Progenitor cell of endocrine pancreas (in vitro differentiated cells): ENCODE measurements at regions not wholly inside any gene's neighbourhood (a gene's known extent, or its start where the extent isn't known, plus 50 kb on each side); places are given as distances from the start of the nearest gene placed in this dataset.

Experiments
- DNase-seq: peaks from one replicate; pipeline ENCODE4 v3.0.0; 2021; ENCODE audit warnings: low spot score; ENCODE audit not compliant: unreplicated experiment
- H3K27ac Mint-ChIP-seq: 2 replicates; pipeline ENCODE4 v1.8.0; 2021; ENCODE audit warnings: mild to moderate bottlenecking, moderate library complexity, mixed read lengths
- H3K27me3 Mint-ChIP-seq: 2 replicates; pipeline ENCODE4 v1.8.0; 2021; ENCODE audit warnings: mixed read lengths
- H3K36me3 Mint-ChIP-seq: 2 replicates; pipeline ENCODE4 v1.8.0; 2022; ENCODE audit warnings: mixed read lengths; ENCODE audit not compliant: insufficient read depth
- H3K4me1 Mint-ChIP-seq: 2 replicates; pipeline ENCODE4 v1.8.0; 2021; ENCODE audit warnings: low read depth, mixed read lengths
- H3K4me3 Mint-ChIP-seq: 2 replicates; pipeline ENCODE4 v1.8.0; 2021; ENCODE audit warnings: low read depth, mild to moderate bottlenecking, moderate library complexity, mixed read lengths
- H3K9me3 Mint-ChIP-seq: 2 replicates; pipeline ENCODE4 v1.8.0; 2021; ENCODE audit warnings: low read depth, mixed read lengths
- CTCF ChIP-seq: fragments of 200-600 bp; sonication (generic); IDR thresholded peaks from one replicate; pipeline ENCODE4 v1.5.0; 2021; ENCODE audit warnings: antibody characterized with exemption, mild to moderate bottlenecking; ENCODE audit not compliant: unreplicated experiment

GRCh38 chr6:100173211-100173610, 179.2 kb upstream of the MCHR2 start:
- Mint-ChIP-seq H3K27me3 (no peaks in the 10 kb centered on the region), H3K9me3 (no peaks in the 10 kb centered on the region), H3K36me3 (no peaks in the 10 kb centered on the region), H3K4me1 (peaks cover 23% of the 10 kb centered on the region), H3K4me3 (no peak overlapping the region), H3K27ac (no peak overlapping the region)
- no peak for TF ChIP-seq CTCF
- DNase-seq = no peak

DNA sequence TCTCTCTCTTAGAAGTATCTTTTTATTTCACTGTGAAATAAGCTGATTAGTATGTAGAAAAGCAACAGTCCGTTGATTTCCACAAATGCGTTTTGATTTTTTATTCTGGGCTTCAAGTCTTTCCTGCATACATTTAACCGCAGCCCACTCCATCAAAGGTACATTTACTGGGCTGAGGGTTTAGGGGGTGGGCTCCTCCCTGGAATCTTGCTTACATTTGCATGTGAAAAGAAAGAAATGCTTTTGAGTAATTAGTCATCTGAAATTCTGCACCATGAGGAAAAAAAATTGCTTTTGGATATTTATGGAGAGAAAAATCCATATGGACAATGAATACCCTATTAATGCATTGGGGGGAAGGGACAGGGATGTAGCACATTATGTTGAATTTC, 178.3 kb upstream of the MCHR2 start:
- Mint-ChIP-seq H3K4me3 (no peak overlapping the region), H3K36me3 (no peaks in the 10 kb centered on the region), H3K27ac (no peak overlapping the region), H3K27me3 (no peaks in the 10 kb centered on the region), H3K9me3 (no peaks in the 10 kb centered on the region), H3K4me1 (peaks cover 23% of the 10 kb centered on the region)
- no peak for TF ChIP-seq CTCF
- DNase-seq = no peak

GRCh38 chr6:100171533-100172321, 177.7 kb upstream of the MCHR2 start:
- no peak overlapping the region for H3K4me3 Mint-ChIP-seq
- H3K4me1 Mint-ChIP-seq = peaks cover 23% of the 10 kb centered on the region
- H3K27me3 Mint-ChIP-seq = no peaks in the 10 kb centered on the region
- no peaks in the 10 kb centered on the region for H3K36me3 Mint-ChIP-seq
- no peaks in the 10 kb centered on the region for H3K9me3 Mint-ChIP-seq
- no peak for DNase-seq
- no peak overlapping the region for H3K27ac Mint-ChIP-seq
- TF ChIP-seq CTCF = no peak

DNA sequence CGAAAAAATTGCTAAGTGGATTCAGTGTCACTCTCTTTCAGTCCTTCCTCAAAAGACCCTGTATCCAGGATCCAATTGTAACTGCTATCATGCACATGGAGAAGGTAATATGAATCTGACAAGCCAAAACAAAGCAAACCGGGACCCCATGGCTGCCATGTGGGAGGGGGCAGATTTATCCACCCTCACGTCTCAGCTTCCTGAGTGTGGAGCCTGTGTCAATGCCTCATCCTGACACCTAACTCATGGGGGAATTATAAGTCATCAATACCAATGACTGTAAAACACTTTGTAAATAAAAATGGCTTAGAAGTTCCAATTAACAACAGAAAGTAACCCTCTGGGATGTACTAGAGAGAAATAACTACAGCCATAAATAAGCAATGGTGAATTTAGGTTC, 174.1 kb upstream of the MCHR2 start:
- no peak overlapping the region for H3K4me3 Mint-ChIP-seq
- no peak overlapping the region for H3K27ac Mint-ChIP-seq
- H3K9me3 Mint-ChIP-seq = no peaks in the 10 kb centered on the region
- no peaks in the 10 kb centered on the region for H3K36me3 Mint-ChIP-seq
- TF ChIP-seq CTCF = no peak
- no peaks in the 10 kb centered on the region for H3K27me3 Mint-ChIP-seq
- no peaks in the 10 kb centered on the region for H3K4me1 Mint-ChIP-seq
- no peak for DNase-seq

- Mint-ChIP-seq H3K4me1 (no peaks in the 10 kb centered on the region), H3K27me3 (no peaks in the 10 kb centered on the region), H3K4me3 (no peak overlapping the region), H3K27ac (no peak overlapping the region), H3K9me3 (no peaks in the 10 kb centered on the region), H3K36me3 (no peaks in the 10 kb centered on the region)
- TF ChIP-seq CTCF = no peak
- DNase-seq = no peak
These were observed 173.6 kb upstream of the MCHR2 start for GRCh38 chr6:100167585-100167984.
